ENCODE measurements at regions not wholly inside any gene's neighbourhood (a gene's known extent, or its start where the extent isn't known, plus 50 kb on each side); places are given as distances from the start of the nearest gene placed in this dataset.
A peak's percentile ranks its signal among the peaks of the same experiment; 100 is the strongest.

GRCh38 chr10:78188446-78188845, 154.8 kb downstream of the RPS24 start:
- DNase-seq, result no peak

DNA sequence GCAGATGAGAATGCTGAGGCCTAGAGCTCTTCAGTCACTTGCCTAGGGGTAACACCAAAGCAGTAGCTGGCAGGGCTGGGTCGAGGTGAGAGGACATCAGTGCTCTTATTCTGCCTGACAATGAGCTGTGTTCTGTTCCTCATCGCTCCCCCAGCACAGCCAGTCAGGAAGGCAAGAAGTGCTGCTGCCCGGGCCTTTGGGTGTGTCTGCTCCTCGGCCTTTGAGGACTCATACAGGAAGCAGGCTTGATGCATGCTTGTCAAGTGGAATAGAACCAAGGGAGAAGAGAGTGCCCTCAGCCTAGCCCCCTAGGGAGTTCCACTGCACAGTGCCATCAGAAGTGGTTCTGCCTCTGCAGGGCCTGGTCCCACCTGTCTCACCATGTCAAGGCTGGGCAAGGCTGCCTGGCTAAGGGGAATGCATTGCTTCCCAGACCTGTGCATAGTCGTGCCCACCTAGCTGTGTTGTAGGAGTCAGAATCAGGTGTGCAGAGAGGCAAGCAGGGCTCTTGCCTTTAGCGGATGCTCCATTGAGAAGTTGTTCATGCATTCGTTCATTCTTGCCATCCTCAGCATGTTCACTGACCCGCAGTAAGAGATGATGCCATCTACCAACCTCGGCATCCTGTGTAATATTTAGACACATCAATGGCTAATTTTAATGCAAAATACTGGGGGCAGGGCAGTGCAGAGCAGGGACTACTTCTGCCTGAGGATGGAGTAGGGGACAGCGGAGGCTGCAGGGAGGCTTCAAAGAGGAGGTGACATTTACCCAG, 156.6 kb downstream of the RPS24 start:
- DNase-seq, result no peak

DNA sequence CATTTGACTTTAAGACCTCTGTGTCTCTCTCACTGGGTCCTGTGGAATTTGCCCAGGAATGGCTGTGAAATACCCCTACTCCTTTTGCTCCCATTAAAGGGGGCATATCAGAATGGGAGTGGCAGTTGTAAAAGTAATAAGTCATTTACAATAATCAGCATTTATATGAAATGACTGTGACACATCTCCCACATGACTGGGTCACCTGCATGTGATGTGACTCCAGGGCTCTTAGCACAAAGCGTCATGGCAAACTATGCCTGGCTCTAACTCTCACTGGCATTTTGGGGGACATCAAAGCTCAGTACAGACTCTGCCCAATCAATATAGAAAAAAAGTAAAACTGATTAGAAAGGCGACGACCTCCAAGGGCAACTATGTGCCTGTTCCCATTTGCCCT, 157.6 kb downstream of the RPS24 start:
- no peak for DNase-seq

DNA sequence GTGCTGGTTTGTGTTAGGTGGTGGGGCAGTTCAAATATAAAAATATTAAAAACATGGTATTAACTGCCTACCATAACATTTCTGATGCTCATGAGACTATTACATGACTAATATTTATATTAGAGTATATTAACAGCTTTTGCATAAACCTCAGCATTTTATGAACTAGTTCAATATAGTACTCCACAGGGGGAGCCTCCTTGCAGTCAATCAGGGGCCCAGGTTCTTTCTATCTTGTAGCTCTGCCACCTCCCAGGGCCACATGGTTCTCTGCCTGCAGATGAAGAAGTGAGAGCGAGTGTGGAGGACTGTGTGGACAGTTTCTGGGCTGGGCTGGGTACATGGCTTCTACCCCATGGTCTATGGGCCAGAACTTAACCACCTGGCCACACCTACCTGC, 159.5 kb downstream of the RPS24 start:
- DNase-seq, result no peak

DNA sequence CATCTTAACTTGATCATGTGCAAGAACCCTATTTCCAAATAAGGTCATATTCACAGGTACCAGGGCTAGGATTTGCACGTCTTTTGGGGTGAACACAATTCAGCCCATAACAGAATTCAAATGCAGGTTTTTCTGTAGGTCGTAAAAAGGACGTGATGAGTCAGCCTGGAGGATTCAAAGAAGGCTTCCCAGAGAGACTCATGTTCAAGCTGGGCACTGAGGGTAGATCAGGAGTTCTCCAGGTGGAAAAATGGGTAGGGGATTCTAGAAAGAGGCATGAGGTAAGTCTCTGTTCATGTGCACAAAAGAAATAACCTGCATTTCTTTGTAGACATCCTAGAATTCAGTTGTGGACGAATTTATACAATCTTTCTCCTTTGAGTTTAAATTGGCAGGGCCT, 160.4 kb downstream of the RPS24 start:
- no peak for DNase-seq

GRCh38 chr10:78194539-78195402, 161.1 kb downstream of the RPS24 start:
- DNase-seq, result no peak

DNA sequence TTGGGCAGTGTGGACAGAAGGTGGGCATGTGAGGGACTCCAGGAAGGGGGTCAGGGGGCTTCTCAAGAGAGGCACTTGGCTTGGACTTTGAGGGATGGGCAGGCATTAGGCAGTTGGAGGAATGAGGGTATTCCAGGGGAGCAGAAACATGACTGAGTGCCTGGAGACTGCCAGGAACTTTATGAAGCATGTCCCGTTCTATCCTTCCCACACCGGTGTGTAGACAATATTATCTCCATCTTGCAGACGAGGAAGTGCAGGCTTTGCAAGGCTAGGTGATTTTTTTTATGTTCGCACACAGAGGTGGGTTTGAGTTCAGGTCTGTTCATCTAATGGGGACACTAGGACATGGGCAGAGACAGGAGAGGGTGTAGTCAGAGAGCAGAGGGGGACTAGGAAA, 162.7 kb downstream of the RPS24 start:
- DNase-seq, result no peak

- no peak for DNase-seq
These were observed 163.3 kb downstream of the RPS24 start for GRCh38 chr10:78196964-78197363.

DNA sequence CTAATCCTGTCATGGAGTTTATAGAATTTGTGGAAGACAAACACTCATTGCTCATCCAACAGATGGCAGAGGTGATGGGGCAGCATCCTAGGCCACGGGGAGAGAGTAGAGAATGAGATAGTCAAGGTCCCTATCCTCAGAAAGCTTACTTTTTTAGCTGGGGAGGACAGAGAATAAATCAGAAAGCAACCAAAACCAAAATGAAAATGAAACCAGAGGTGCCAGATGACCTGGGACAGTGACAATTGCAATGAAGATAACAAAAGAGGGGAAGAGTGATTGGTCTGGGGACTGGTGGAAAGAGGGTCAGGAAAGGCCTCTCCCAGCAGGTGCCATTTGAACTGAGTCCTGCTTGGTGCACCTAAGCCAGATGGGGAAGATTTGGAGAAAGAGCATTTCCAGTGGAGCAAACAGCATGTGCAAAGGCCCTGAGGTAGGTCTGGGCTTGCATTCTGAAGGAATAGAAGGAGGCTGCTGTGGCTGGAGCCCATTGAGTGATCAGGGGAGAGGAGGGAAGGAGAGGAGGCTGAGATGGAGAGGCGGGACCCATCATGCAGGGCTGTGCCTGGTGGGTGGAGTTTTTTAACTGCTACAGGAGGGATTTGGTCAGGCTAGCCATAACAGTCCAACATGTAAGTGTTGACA, 164.1 kb downstream of the RPS24 start:
- no peak for DNase-seq

DNA sequence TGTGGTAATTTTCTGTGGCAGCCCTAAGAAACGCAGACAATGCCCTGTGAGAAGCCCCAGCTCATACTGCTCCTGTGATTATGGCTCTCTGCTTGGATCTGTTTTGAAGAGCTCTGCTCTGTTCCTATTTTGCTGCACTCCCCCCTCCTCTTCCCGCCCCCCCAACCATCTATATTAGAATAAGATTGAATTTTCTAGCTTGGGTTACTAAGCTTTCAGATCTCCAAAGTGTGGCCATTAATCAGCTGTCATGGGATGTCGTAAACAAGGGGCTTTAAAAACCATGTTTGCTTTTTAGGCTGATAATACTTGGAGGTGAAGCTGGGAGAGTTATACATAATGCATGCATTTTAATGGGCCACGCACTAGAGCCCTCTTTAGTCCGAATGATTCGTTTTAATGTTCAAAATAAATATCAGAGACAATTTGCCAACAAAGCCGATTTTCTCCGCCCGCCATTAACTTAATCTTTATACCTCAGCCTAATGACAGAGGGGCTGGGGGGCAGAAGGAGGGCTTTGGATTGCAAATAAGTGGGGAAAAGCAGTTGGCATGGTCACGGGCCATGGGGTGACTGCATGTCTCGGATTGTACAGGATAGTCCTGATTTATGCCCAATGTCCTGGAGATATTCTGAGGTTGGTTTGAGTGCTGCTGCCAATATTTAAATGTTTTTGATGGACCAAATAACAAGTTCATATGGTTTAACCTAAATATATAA, 165.5 kb downstream of the RPS24 start:
- DNase-seq, result peak; percentile 23

GRCh38 chr10:78199759-78200158, 166.1 kb downstream of the RPS24 start:
- no peak for DNase-seq

DNA sequence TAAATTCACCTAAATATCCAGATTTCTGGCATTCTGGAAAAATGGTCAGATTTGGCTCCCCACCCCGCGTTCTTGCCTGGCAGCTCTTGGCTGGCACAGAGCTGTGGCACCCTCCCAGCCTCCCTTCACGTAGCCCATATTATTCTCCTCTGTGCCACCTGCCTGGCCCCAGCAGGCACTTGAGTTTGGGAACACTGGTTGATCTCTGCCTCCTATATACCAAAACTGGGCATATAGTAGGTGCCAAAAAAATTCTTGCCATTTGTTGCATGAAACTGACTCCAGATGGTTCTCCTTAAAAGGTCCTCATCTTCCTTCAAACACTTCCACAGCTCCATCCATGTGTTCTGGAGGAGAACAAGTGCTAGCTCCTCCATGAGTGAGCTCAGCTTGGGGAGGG, 167.0 kb downstream of the RPS24 start:
- no peak for DNase-seq

DNA sequence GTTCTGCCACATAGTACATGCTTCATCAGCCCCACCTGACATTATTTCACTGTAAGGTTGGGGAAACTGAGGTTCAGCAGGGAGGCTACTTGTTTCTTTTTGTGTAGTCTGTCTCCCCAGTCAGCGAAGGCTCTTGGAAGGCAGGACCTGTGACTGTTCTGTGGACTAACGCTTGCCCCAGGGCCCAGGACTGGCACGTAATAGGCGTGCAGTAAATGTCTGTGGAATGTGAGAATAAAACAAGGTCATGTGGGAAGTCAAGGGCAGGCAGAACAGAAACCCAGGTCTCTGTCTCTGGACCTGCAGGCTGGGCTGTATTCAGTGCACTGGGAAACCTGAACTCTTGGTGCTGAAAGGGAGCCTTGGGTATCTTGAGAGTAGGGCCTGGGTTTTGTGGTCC, 168.7 kb downstream of the RPS24 start:
- no peak for DNase-seq

GRCh38 chr10:78203915-78204818, 170.5 kb downstream of the RPS24 start:
- peak; percentile 85 for DNase-seq

- DNase-seq, result no peak
These were observed 171.9 kb downstream of the RPS24 start for GRCh38 chr10:78205457-78206016.

GRCh38 chr10:78207216-78207615, 173.6 kb downstream of the RPS24 start:
- no peak for DNase-seq

DNA sequence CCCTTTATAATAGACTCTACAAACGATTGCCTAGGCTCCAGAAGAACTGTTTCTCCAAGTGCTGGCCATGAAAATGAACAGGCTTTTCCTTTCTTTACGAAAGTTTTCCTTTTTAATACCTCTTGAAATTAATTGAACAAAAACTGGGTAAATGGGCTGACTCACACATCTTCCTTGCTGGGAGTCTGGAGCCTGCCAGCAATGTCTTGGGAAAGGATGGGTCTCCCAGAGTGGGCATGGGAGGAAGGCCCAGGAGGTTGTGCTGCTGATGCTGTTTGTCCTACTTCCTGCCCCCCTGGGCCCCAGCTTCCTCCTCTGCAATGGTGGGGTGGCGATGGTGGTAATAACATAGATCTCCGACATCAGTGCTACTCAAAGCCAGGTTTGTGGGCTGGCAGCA, 174.1 kb downstream of the RPS24 start:
- no peak for DNase-seq

GRCh38 chr10:78209970-78210369, 176.3 kb downstream of the RPS24 start:
- DNase-seq, result no peak

DNA sequence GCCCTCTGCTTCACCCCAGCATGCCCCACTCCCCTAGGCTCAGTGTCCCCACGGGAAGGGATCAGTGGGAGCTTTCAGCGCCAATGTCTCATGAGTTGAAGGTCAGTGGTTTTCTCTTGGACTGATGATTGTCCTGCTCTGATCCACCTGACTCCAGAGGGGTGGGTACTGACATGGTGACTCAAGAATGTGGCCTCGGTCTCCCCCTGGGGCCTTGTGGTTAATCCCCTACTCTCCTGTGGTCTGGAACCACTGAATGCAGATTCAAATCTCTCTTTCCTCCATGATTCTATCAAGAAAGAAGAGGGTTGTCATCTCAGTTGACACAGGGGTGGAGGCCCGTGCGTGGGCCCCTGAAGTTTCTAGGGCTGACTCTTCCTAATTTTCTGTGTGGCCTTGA, 176.9 kb downstream of the RPS24 start:
- no peak for DNase-seq

DNA sequence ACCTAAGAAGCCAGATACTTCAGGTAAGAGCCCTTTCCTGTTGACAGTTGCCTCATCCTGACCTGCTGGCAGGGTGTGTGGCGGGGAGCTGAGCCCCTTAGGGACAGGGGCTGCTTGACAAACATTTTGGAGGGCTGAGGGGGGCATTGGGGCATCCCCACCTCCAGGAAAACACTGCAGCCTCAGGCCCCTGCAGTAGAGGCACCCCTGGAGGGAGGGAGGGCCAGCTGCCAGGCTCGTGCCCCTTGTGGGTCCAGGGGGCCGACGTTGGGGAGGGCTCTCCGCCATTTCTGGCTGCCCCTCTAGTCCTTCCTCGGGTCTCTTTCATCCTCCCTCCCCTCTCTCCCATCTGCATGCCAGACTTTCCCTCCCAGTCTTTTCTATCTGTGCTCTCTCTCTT, 177.3 kb downstream of the RPS24 start:
- DNase-seq, result no peak

DNA sequence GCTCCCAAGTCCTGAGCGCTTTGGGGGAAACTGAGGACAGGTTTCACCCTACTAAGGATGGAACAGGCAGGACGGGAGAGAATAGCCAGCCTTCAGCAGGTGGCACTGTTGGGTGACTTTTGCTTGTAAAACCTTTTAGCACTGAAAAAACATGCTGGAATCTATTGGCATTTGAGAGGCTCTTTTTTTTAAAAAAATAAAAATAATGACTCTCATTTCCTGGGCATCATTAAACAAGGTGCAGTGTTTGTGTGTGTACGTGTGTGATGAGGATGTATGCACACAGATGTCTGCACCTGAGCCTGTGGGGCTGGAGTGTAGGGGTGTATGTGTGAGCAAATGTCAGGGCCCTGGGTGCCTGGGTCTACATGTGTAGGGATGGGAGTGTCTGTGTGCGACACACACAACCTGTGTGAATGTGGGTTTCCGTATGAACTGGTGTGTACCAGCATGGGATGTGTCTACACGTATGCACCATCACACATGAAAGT, 177.9 kb downstream of the RPS24 start:
- peak; percentile 14 for DNase-seq
